GM10248 (cell line): ENCODE measurements at regions not wholly inside any gene's neighbourhood (a gene's known extent, or its start where the extent isn't known, plus 50 kb on each side); places are given as distances from the start of the nearest gene placed in this dataset.
"Not testable (repeated sequence)": the region's sequence is repeated elsewhere in the genome, so short reads cannot be mapped to it uniquely, and the experiment has no call there.

Source experiments
- CTCF ChIA-PET: fragments of 300-600 bp; sonication (Branson Sonifier 250); formaldehyde crosslinking; extraction: SDS; loops from one replicate; lab custom pipeline; 2021; ENCODE audit warnings: antibody characterized with exemption; lab: Yijun Ruan, JAX
- POLR2A ChIA-PET: fragments of 350-650 bp; sonication (Branson Sonifier 250); formaldehyde crosslinking; extraction: SDS; loops from one replicate; lab custom pipeline; 2020; ENCODE audit warnings: antibody characterized with exemption; lab: Yijun Ruan, JAX
- DNase-seq: peaks from one replicate; pipeline ENCODE4 v3.0.0; 2012; ENCODE audit errors: extremely low spot score
- CTCF ChIP-seq: IDR thresholded peaks from 2 replicates; pipeline ENCODE4 v1.5.1; 2012; ENCODE audit warnings: mild to moderate bottlenecking, low read depth; ENCODE audit errors: extremely low read depth, missing control alignments, control extremely low read depth

GRCh38 chr18:44579028-44579702 is 101.5 kb upstream of the SETBP1 start:
- POLR2A ChIA-PET = no interaction called here
- CTCF ChIA-PET = interaction anchor here (0.8 to 2.4 kb wide), 17 partner anchors 9 to 644 kb away, joined by 3 to 9 read pairs (median 4); no protein-coding TSS in a partner anchor
- TF ChIP-seq CTCF = peak; percentile 59
- peak; percentile 40 for DNase-seq

DNA sequence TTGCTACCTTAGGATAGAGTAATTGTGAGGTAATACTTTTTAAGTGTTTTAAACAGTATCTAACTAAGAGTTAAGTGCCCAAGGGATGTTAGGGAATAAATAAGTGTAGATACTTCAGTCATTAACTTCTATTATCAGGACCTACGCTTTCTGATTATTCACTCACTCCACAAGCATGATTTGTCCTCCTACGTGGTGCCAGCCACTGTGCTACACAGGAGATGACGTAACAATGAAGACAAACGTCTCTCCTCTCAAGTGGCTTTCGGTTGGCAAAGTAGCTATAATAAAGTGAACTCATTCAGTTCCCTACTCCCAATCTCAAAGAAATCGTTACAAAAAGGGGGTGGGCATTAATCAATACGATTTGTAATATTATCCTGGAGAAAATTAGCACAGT is 100.9 kb upstream of the SETBP1 start:
- DNase-seq = no peak
- CTCF ChIA-PET = interaction anchor here (0.8 to 2.4 kb wide), 10 partner anchors 8 to 643 kb away, joined by 3 to 9 read pairs (median 4); no protein-coding TSS in a partner anchor
- POLR2A ChIA-PET = no interaction called here
- TF ChIP-seq CTCF = no peak

- ChIA-PET CTCF (interaction anchor here (1.3 to 2.4 kb wide), 4 partner anchors 15 to 633 kb away, joined by 4 to 9 read pairs (median 7); no protein-coding TSS in a partner anchor), POLR2A (no interaction called here)
- no peak for DNase-seq
- TF ChIP-seq CTCF = no peak
These were observed 100.5 kb upstream of the SETBP1 start for GRCh38 chr18:44580159-44580558.

- POLR2A ChIA-PET, DNase-seq: not testable (repeated sequence)
- CTCF ChIA-PET = interaction anchor here (1.1 to 2.5 kb wide), 4 partner anchors 8 to 632 kb away, joined by 3 to 8 read pairs (median 6); no protein-coding TSS in a partner anchor
These were observed 99.9 kb upstream of the SETBP1 start for GRCh38 chr18:44580782-44581181.

GRCh38 chr18:44582456-44582855 is 98.2 kb upstream of the SETBP1 start:
- no peak for TF ChIP-seq CTCF
- no peak for DNase-seq
- POLR2A ChIA-PET = no interaction called here
- CTCF ChIA-PET = interaction anchor here (2.5 kb wide), 1 partner anchor 10 kb away, joined by 6 read pairs; no protein-coding TSS in a partner anchor

DNA sequence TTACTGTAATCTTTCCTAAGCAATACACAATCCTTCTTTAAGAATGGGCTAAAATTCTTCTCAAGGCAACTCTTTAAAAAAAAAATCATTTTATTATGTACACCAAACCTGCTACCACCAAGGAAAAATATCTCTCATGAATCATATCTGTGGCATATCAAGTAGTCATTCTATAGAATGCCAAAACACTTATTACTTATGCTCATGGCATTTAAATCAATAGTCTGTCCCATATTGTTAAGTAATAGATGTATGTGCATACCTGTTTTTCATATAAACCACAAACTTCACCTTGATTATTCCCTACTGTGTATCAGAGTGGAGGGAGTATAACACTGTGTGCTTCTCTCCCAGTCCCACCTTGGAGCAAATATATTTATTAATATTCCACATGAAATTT is 95.8 kb upstream of the SETBP1 start:
- ChIA-PET POLR2A (no interaction called here), CTCF (no interaction called here)
- no peak for TF ChIP-seq CTCF
- DNase-seq = no peak
